GM21737 (cell line): ENCODE measurements at regions not wholly inside any gene's neighbourhood (a gene's known extent, or its start where the extent isn't known, plus 50 kb on each side); places are given as distances from the start of the nearest gene placed in this dataset.

ENCODE experiments used
- ATAC-seq: cut with Tn5 transposase; IDR thresholded peaks from one replicate; pipeline ENCODE4 v1.9.1; 2021; ENCODE audit warnings: mild to moderate bottlenecking, moderate library complexity; ENCODE audit not compliant: unreplicated experiment

GRCh38 chr2:164039270-164039669, 303.5 kb upstream of the FIGN start:
- ATAC-seq: no peak

- ATAC-seq: no peak
These were observed 297.2 kb upstream of the FIGN start for GRCh38 chr2:164032995-164033394.

GRCh38 chr2:164030623-164031022, 294.8 kb upstream of the FIGN start:
- ATAC-seq: no peak

- no peak for ATAC-seq
These were observed 293.2 kb upstream of the FIGN start for GRCh38 chr2:164028814-164029534.

DNA sequence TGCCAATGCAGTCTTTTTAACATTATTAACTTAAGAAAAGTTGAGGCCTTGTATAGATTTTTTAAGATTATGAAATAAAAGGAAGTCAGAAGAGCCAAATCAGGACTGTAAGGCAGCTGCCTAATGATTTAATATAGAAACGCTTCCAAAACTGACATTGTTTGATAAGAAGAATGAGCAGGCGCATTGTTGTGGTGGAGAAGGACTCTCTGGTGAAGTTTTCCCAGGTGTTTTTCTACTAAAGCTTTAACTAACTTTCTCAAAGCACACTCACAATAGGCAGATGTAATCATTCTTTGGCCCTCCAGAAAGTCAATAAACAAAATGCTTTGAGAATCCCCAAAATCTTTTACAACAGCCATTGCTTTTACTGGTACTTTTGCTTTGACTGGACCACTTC, 288.6 kb upstream of the FIGN start:
- no peak for ATAC-seq

- no peak for ATAC-seq
These were observed 288.1 kb upstream of the FIGN start for GRCh38 chr2:164023896-164024295.

DNA sequence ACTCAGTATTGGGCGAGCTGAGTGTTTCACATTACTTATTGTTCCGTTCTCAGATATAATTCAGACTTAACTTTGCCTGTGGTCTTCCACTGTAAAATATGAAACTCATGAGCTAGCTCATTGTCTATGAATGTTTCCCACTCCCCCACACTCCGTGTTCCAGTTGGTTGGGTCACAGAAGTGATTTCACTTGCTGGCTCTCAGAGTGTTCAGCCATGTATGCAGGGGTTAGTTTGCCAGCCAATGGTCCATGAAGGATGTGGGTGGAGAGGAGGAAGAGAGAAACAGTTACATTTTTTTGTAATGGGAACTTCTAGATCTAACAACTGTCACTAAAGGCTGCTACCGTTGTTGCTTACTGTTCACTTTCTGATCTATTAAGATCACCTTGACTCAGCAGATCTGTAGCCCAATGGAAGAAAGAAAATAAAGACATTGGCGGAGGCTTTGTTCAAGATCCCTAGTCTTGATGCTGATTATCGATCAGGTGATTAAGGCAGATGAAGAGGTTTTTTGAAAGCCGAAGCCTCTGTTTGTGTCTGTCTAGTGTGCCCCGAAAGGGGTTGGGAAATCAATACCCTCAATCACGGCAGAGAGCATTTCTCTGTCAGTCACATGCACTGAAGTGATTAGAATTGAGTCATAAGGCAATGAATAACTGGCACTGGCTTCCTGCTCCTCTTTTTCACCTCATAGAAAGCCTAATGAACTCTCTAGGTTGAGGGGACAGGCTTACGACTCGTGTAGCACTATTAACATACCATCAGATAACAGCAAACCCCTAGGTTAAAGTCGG, 279.7 kb upstream of the FIGN start:
- peak; percentile 98 for ATAC-seq

- ATAC-seq: no peak
These were observed 279.0 kb upstream of the FIGN start for GRCh38 chr2:164014791-164015190.

DNA sequence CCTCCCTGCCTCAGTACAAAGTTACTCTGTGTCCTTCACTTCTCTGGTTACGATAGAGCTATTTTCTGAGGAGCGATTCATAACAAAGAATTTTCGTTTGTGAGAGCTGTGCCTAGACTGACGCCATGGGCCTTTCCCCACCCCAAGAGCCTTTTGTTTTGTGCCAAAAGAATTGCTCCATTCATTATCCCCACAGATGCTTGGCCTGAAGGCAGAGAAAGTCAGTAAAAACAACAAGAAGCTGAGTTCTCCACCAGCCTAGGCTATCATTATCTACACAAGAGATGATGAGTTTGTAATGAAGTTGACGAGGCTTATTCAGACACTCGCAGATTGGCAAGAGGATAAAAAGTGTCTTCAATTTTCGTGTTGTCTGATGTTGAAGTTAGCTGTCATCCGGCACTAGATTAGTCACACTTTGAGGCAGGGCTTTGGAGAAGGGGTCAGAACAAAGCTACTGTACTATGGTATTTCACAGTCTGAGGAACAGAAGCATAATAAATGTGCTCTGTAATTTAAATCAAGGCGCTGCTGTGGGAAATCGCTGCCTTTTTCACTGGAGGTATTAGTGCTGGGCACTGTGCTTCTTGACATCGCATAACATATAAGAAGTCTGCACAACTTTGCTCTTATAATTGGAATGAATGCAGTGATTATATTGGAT, 278.4 kb upstream of the FIGN start:
- no peak for ATAC-seq

- no peak for ATAC-seq
These were observed 276.8 kb upstream of the FIGN start for GRCh38 chr2:164012581-164012980.

GRCh38 chr2:164009756-164010337, 274.0 kb upstream of the FIGN start:
- no peak for ATAC-seq

DNA sequence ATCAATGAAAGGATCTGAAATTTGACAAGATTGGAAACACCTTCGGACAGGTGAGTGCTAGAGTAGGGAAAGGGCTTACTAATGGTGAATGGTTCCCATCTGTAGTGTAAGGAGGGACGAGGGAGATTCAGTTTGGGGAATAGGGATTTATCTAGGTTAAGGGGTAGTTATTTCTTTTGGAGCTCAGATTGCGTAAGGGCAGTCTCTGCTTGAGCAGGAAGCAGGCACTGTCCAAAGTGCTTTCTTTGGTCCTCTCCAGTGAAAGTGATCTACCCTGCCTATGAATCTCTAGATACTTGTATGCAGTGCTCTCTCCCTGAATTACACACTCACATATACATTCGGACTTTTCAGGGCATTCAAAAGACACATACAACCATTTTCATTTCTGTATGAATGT, 272.9 kb upstream of the FIGN start:
- no peak for ATAC-seq

- ATAC-seq: no peak
These were observed 270.9 kb upstream of the FIGN start for GRCh38 chr2:164006704-164007103.

DNA sequence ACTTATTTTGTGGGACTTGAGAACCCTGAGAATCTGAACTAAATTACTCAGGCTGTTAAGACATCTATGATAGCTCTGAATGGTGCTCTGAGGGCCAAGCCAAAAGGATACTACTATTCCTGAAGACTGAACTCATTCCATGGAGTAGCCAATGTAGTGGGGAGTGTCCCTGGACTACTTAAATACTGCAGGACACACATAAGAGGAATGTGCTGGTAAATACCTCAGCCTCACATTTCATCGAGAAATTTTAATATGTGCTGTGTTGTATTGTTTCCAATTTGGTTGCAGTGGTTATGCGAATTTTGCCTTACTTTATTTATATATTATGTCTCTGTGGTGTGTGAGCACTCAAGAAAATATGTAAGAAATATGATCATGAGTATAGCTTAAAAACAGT, 264.4 kb upstream of the FIGN start:
- no peak for ATAC-seq

GRCh38 chr2:163997466-163997865, 261.7 kb upstream of the FIGN start:
- ATAC-seq: no peak

GRCh38 chr2:163990541-163990940, 254.7 kb upstream of the FIGN start:
- no peak for ATAC-seq

DNA sequence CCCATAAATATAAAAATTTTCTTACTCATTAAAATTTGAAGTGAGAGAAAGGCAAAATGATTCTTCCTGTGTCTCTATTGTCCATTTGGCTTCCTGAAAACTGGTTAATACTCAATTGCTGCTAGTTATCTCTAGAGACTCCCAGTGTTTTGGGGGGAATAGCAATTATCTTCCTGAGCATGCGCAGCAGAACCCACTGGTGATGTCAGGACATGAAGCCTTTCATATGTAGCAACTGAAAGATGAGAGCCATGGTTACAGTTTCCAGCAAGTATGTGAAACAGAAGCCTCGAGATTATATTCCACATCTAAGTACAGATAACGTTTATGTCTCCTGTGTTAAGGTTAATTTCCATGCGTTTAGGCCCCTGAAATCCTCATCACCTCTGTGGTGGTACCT, 254.3 kb upstream of the FIGN start:
- no peak for ATAC-seq

DNA sequence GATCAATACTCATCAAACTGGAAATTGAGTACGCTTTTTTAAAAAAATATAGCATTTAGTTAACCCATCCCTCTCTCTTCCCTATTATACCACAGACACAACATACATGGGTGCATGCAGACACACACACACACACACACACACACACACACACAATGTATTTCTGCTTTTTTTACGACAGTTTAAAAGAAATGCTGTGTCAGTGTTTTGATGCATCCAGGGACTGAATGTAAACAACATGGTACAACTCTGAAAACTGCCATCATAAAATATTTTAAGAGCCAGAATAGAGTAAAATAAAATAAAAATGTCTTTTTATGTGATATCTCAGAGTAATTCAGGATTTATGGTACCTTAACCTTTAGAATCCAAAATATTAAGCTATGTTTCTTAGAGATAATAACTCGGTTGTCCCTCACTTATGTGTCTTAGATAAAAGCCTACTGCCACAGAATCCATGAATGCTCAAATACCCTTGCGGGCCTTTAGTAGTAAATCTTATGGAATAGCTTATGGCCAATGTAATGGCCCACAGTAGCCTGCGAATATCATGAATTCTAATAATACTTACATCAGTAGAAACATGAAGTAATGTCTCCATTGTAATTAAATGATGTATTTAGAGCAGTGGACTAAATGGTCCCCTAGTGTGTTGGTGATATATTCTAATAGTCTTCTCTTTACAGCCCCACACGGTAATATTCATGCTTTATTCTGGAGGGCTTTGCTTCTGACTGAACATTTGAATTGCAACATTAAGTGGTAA, 251.6 kb upstream of the FIGN start:
- no peak for ATAC-seq

DNA sequence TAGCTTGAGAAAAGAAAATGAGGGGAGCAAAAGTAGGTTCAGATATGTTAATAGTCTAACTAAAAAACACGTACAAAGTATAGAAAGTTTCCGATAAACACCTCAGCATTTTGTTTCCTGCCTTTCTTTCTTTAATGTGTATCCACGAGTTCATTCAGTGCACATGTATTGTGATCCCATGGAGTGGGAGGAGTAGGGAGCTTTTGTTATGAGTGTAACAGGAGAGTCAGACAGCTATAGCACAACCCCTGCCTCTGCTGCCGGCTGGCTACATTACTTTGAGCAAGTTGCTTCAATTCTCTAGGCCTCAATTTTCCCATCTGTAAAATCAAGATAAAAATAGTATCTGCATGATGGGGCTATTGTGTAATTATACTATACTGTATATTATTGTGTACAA, 249.2 kb upstream of the FIGN start:
- no peak for ATAC-seq

GRCh38 chr2:163983911-163984310, 248.1 kb upstream of the FIGN start:
- no peak for ATAC-seq

DNA sequence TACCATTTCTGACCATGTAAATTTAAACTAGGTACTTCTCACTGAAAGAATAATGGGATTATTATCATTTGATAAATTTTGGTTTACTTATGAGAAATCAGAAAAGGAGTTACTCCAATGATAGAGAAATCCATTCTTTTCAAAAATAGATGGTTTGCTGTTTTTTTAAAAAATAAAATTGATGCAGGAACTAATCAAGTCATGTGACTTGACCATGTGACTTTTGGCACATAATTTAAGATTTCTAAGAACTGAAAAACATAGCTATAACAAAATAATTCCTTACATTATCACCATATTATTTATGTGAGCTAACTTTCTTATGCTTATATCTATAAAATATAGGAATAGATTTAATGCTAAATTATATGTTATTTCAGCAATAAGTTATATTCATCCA, 247.1 kb upstream of the FIGN start:
- no peak for ATAC-seq
